Kidney (tissue), 13 donors: ENCODE measurements at regions not wholly inside any gene's neighbourhood (a gene's known extent, or its start where the extent isn't known, plus 50 kb on each side); places are given as distances from the start of the nearest gene placed in this dataset.

ENCODE experiments used
- DNase-seq, 5 donors: peaks; one replicate each; pipeline ENCODE4 v3.0.0-alpha.2; 2013 to 2020
- FAIRE-seq: peaks from 2 replicates; lab custom pipeline; 2012; peaks lifted over from hg19 to GRCh38; lab: Jason Lieb, UNC
- H3K27ac ChIP-seq, 2 donors: one replicate each; pipeline ENCODE4 v1.7.0; 2013; ENCODE audit warnings: low read depth in 2 of 2, low read length in 2 of 2, inconsistent platforms in 1 of 2
- H3K27me3 ChIP-seq: one replicate; pipeline ENCODE4 v1.7.1; 2013; ENCODE audit warnings: low read length, inconsistent platforms; ENCODE audit not compliant: control insufficient read depth, insufficient read depth
- H3K36me3 ChIP-seq, 3 donors: one replicate each; pipeline versions ENCODE4 v1.7.0 to v1.7.1; 2013; ENCODE audit warnings: low read length in 3 of 3, control low read depth in 1 of 3, inconsistent platforms in 1 of 3; ENCODE audit not compliant: insufficient read depth in 3 of 3, control insufficient read depth in 2 of 3
- H3K4me1 ChIP-seq, 3 donors: one replicate each; pipeline versions ENCODE4 v1.7.0 to v1.7.1; 2013; ENCODE audit warnings: low read length in 3 of 3, inconsistent platforms in 1 of 3, low read depth in 1 of 3; ENCODE audit not compliant: control insufficient read depth in 2 of 3, insufficient read depth in 2 of 3
- H3K4me3 ChIP-seq, 3 donors: one replicate each; pipeline versions ENCODE4 v1.7.0 to v1.8.1; 2013; ENCODE audit warnings: low read length in 3 of 3, control low read depth in 1 of 3, inconsistent platforms in 1 of 3
- H3K9ac ChIP-seq, 3 donors: one replicate each; pipeline versions ENCODE4 v1.7.0 to v1.7.1; 2013; ENCODE audit warnings: low read length in 3 of 3, control low read depth in 1 of 3, inconsistent platforms in 1 of 3
- H3K9me3 ChIP-seq, 3 donors: one replicate each; pipeline versions ENCODE4 v1.7.0 to v1.7.1; 2013; ENCODE audit warnings: low read length in 3 of 3, control low read depth in 1 of 3, inconsistent platforms in 1 of 3; ENCODE audit not compliant: control insufficient read depth in 2 of 3, insufficient read depth in 1 of 3
- intact Hi-C: fragments of 100-400 bp; cut with DNase I; formaldehyde crosslinking; loops from one replicate; pipeline ENCODE4 v1.11.1; 2022
- TF ChIP-seq, protein P1 (sequence below): IDR thresholded peaks from 3 replicates; pipeline ENCODE4 v1.5.1; 2012; ENCODE audit warnings: mild to moderate bottlenecking, moderate library complexity, borderline replicate concordance; ENCODE audit not compliant: insufficient read depth; ENCODE audit errors: extremely low read depth
- donor health status: control.
- donor health status: control.
- donor health status: control.
- donor health status: control.
- donor health status: control.
- donor health status: DM: yes; HTN: yes; CAD: no.
- donor health status: Normal renal cell carcinoma (clear cell type).

DNA sequence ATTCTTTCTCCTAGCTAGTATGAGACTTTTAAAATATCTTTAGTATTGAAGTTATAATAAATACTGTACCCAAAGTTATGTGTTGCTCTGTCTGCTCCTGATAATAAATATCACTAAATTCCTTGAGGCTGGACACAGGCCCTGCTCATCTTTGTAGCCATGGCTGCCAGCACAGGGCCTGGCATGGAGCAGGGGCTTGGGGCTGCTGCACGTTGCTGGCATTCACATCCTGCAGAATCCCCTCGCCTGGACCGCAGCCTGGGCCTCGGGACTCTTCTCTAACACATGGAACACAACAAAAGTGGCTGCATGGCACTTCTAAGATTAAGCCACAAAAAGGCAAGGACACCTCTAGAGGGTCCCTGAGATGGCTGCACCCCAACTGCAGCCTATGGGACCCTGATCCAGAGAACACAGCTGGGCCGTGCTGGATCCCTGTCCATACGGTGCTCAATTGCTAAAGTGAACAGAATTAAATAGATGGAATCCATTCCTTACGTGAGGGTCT, 477.5 kb upstream of the MYT1L start:
- H3K4me1 ChIP-seq: no peaks in the 10 kb centered on the region
- H3K27me3 ChIP-seq: no peaks in the 10 kb centered on the region
- DNase-seq (peak in 1 of 5 donors; percentile 22), FAIRE-seq (no peak)
- H3K9ac ChIP-seq: no peak overlapping the region
- no peak overlapping the region for H3K27ac ChIP-seq
- intact Hi-C loops: no loop called here
- no peaks in the 10 kb centered on the region for H3K36me3 ChIP-seq
- peaks cover 0 to 8% (median 0%) of the 10 kb centered on the region in 3 donors for H3K9me3 ChIP-seq
- TF ChIP-seq, protein P1, sequence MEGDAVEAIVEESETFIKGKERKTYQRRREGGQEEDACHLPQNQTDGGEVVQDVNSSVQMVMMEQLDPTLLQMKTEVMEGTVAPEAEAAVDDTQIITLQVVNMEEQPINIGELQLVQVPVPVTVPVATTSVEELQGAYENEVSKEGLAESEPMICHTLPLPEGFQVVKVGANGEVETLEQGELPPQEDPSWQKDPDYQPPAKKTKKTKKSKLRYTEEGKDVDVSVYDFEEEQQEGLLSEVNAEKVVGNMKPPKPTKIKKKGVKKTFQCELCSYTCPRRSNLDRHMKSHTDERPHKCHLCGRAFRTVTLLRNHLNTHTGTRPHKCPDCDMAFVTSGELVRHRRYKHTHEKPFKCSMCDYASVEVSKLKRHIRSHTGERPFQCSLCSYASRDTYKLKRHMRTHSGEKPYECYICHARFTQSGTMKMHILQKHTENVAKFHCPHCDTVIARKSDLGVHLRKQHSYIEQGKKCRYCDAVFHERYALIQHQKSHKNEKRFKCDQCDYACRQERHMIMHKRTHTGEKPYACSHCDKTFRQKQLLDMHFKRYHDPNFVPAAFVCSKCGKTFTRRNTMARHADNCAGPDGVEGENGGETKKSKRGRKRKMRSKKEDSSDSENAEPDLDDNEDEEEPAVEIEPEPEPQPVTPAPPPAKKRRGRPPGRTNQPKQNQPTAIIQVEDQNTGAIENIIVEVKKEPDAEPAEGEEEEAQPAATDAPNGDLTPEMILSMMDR: no peak
- H3K4me3 ChIP-seq: no peak overlapping the region

DNA sequence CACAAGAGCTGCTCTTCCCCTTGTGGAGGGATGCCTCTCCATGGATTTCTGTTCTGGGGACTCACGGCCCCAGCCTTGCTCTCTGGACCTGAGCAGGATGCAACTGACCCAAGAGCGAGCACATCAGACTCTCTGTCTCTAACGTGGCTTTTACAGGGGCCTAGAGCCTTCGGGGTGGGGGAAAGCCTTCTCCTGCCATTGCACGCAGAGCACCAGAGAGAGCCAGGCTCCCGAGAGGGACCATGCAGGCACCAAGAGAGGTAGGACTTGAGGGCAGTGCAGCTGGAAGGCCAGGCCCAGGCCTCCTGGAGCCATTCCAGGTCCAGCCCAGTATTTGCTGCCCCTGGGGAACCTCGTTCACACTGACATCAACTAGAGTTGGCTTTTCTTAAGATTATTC, 475.6 kb upstream of the MYT1L start:
- DNase-seq: peak in 1 of 5 donors; percentile 32
- TF ChIP-seq, protein P1: no peak
- H3K36me3 ChIP-seq: no peaks in the 10 kb centered on the region
- H3K9me3 ChIP-seq: no peaks in the 10 kb centered on the region
- no peaks in the 10 kb centered on the region for H3K4me1 ChIP-seq
- no peak overlapping the region for H3K27ac ChIP-seq
- H3K4me3 ChIP-seq: no peak overlapping the region
- no peak for FAIRE-seq
- H3K9ac ChIP-seq: no peak overlapping the region
- no peaks in the 10 kb centered on the region for H3K27me3 ChIP-seq
- intact Hi-C loops: no loop called here

DNA sequence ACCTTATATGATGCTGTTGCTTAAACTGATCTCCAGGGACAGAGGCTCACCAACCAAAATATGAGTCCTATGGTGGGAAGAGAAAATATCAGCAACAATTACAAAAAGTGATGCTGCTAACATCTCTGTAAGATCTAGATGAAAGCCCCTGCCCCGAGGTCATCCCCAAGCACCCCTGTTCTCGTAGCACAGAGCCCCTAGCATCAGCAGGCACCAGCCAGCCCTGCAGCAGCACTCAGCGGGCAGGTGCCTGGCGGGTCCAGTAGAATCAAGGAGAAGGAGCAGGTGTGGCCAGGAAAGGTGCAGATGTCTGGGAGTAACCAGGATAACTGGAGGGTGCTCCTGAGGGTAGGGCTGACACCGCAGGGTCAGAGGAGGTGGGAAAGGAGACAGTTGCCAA, 474.2 kb upstream of the MYT1L start:
- intact Hi-C loops: no loop called here
- Histone ChIP-seq H3K36me3 (no peaks in the 10 kb centered on the region), H3K4me3 (no peak overlapping the region), H3K9ac (no peak overlapping the region), H3K27ac (no peak overlapping the region), H3K4me1 (no peaks in the 10 kb centered on the region), H3K27me3 (no peaks in the 10 kb centered on the region), H3K9me3 (no peaks in the 10 kb centered on the region)
- DNase-seq: peak in 1 of 5 donors; percentile 30
- no peak for FAIRE-seq
- TF ChIP-seq, protein P1: no peak

DNA sequence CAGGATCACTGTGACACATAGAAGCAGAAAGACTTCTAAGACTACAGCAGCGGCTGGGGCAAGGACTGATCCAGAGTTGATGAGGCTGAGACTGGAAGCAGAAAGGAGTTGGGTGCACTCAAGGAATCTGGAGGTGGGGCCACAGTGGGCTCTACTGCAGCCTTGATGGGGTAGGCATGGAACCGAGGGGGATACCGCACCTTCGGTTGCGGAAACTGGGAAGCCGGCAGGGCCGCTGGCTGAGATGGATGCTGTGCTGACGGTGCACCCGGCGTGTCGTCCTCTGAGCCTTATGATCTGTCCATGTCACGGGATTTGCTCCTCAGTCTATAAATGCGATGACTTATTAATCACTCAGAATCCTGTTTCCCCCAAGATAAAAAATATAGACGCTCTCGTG, 473.5 kb upstream of the MYT1L start:
- Histone ChIP-seq H3K27me3 (no peaks in the 10 kb centered on the region), H3K9me3 (no peaks in the 10 kb centered on the region), H3K4me3 (no peak overlapping the region), H3K36me3 (no peaks in the 10 kb centered on the region), H3K9ac (no peak overlapping the region), H3K27ac (no peak overlapping the region), H3K4me1 (no peaks in the 10 kb centered on the region)
- FAIRE-seq (no peak), DNase-seq (peak in 1 of 5 donors; percentile 43)
- TF ChIP-seq, protein P1: no peak
- intact Hi-C loops: no loop called here
